CD4-positive, alpha-beta T cell (primary cell): ENCODE measurements at regions not wholly inside any gene's neighbourhood (a gene's known extent, or its start where the extent isn't known, plus 50 kb on each side); places are given as distances from the start of the nearest gene placed in this dataset.

Experiments
- ATAC-seq: fragments of 200-7000 bp; cut with Tn5 transposase; one replicate; pipeline ENCODE4 v1.10.0; 2022; ENCODE audit warnings: mild to moderate bottlenecking; ENCODE audit not compliant: poor library complexity
- CTCF ChIA-PET: fragments of 350-600 bp; sonication (Branson Sonifier 250); formaldehyde crosslinking; loops from one replicate; lab custom pipeline; 2021; ENCODE audit warnings: antibody characterized with exemption, inconsistent platforms; lab: Charles Lee
- POLR2A ChIA-PET: fragments of 350-600 bp; sonication (Branson Sonifier 250); formaldehyde crosslinking; loops from one replicate; lab custom pipeline; 2021; ENCODE audit warnings: antibody characterized with exemption, inconsistent platforms; lab: Charles Lee
- DNase-seq, 14 experiments: peaks; one replicate each; pipeline ENCODE4 v3.0.0-alpha.2; 2013 to 2020; ENCODE audit warnings: mixed read lengths in 2 of 14
- H3K27ac ChIP-seq, 2 donors: one replicate each; pipeline versions ENCODE4 v1.5.1 to v1.7.0; 2013; ENCODE audit warnings: low read length in 2 of 2, low read depth in 1 of 2, mild to moderate bottlenecking in 1 of 2
- H3K27me3 ChIP-seq, 2 experiments: 1 replicate in 1 of 2; 2 replicates in 1 of 2; pipeline versions ENCODE4 v1.6.1 to v1.7.0; 2013; ENCODE audit warnings: low read length in 2 of 2, control low read depth in 1 of 2, mild to moderate bottlenecking in 1 of 2, moderate library complexity in 1 of 2; ENCODE audit not compliant: insufficient read depth in 2 of 2, control insufficient read depth in 1 of 2
- H3K36me3 ChIP-seq: one replicate; pipeline ENCODE4 v1.6.1; 2013; ENCODE audit warnings: low read length, control low read depth; ENCODE audit not compliant: insufficient read depth
- H3K4me1 ChIP-seq: one replicate; pipeline ENCODE4 v1.6.1; 2013; ENCODE audit warnings: low read length, control low read depth; ENCODE audit not compliant: insufficient read depth
- H3K4me3 ChIP-seq: one replicate; pipeline ENCODE4 v1.5.1; 2013; ENCODE audit warnings: mild to moderate bottlenecking, low read length, moderate library complexity
- H3K9me3 ChIP-seq, 2 experiments: 1 replicate in 1 of 2; 2 replicates in 1 of 2; pipeline versions ENCODE4 v1.6.1 to v1.7.0; 2013; ENCODE audit warnings: low read length in 2 of 2, mild to moderate bottlenecking in 2 of 2, control low read depth in 1 of 2, moderate library complexity in 1 of 2; ENCODE audit not compliant: control insufficient read depth in 1 of 2, insufficient read depth in 1 of 2
- H3K27ac Mint-ChIP-seq: one replicate; pipeline ENCODE4 v1.8.0; 2020; ENCODE audit warnings: mixed read lengths
- H3K27me3 Mint-ChIP-seq: one replicate; pipeline ENCODE4 v1.8.0; 2021; ENCODE audit warnings: mixed read lengths
- H3K36me3 Mint-ChIP-seq: one replicate; pipeline ENCODE4 v1.8.0; 2021; ENCODE audit warnings: low read depth, mixed read lengths
- H3K4me1 Mint-ChIP-seq: one replicate; pipeline ENCODE4 v1.8.0; 2021; ENCODE audit warnings: low read depth, mixed read lengths
- H3K4me3 Mint-ChIP-seq: one replicate; pipeline ENCODE4 v1.8.0; 2020; ENCODE audit warnings: mild to moderate bottlenecking, mixed read lengths
- H3K9me3 Mint-ChIP-seq: one replicate; pipeline ENCODE4 v1.8.0; 2020; ENCODE audit warnings: mixed read lengths
- intact Hi-C, 2 experiments: fragments of 100-400 bp; cut with DNase I in 1 of 2; cut with micrococcal nuclease in 1 of 2; formaldehyde crosslinking; loops; one replicate each; pipeline versions ENCODE4 v1.15.1 to v1.9.0; 2023 to 2025; cut with DNase I, micrococcal nuclease
- TF ChIP-seq, protein P1 (sequence below): fragments of 200-600 bp; IDR thresholded peaks from one replicate; pipeline ENCODE4 v1.8.0; 2022; ENCODE audit warnings: antibody characterized with exemption, mild to moderate bottlenecking

GRCh38 chr12:119938049-119938667 lies 50.9 kb upstream of the BICDL1 start:
- ChIA-PET POLR2A (no interaction called here), CTCF (interaction anchor here (1.2 kb wide), 1 partner anchor 172 kb away, joined by 3 read pairs; no protein-coding TSS in a partner anchor)
- H3K27me3 ChIP-seq, result no peaks in the 10 kb centered on the region
- H3K27ac Mint-ChIP-seq, result no peak overlapping the region
- intact Hi-C loops, result loop anchor here (1.0 to 5.0 kb wide), 2 partner anchors 44 to 149 kb away; no protein-coding TSS in a partner anchor
- H3K9me3 Mint-ChIP-seq, result no peaks in the 10 kb centered on the region
- H3K36me3 ChIP-seq, result no peaks in the 10 kb centered on the region
- TF ChIP-seq, protein P1, sequence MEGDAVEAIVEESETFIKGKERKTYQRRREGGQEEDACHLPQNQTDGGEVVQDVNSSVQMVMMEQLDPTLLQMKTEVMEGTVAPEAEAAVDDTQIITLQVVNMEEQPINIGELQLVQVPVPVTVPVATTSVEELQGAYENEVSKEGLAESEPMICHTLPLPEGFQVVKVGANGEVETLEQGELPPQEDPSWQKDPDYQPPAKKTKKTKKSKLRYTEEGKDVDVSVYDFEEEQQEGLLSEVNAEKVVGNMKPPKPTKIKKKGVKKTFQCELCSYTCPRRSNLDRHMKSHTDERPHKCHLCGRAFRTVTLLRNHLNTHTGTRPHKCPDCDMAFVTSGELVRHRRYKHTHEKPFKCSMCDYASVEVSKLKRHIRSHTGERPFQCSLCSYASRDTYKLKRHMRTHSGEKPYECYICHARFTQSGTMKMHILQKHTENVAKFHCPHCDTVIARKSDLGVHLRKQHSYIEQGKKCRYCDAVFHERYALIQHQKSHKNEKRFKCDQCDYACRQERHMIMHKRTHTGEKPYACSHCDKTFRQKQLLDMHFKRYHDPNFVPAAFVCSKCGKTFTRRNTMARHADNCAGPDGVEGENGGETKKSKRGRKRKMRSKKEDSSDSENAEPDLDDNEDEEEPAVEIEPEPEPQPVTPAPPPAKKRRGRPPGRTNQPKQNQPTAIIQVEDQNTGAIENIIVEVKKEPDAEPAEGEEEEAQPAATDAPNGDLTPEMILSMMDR, result peak; percentile 79
- ATAC-seq, result peak; percentile 89
- no peaks in the 10 kb centered on the region for H3K27me3 Mint-ChIP-seq
- H3K27ac ChIP-seq, result no peak overlapping the region
- H3K9me3 ChIP-seq, result no peaks in the 10 kb centered on the region
- H3K4me1 ChIP-seq, result peaks cover 3% of the 10 kb centered on the region
- no peaks in the 10 kb centered on the region for H3K4me1 Mint-ChIP-seq
- peak; percentile 50 to 88 (median 62) for DNase-seq
- no peak overlapping the region for H3K4me3 Mint-ChIP-seq
- no peaks in the 10 kb centered on the region for H3K36me3 Mint-ChIP-seq
- H3K4me3 ChIP-seq, result no peak overlapping the region
